MM.1S (cell line): ENCODE measurements at regions not wholly inside any gene's neighbourhood (a gene's known extent, or its start where the extent isn't known, plus 50 kb on each side); places are given as distances from the start of the nearest gene placed in this dataset.

ENCODE experiments used
- CTCF ChIP-seq: fragments of 300-600 bp; sonication (generic); IDR thresholded peaks from 2 replicates; pipeline ENCODE4 v1.5.1; 2016; ENCODE audit warnings: antibody characterized with exemption, low read length, mixed read lengths
- EZH2 ChIP-seq: fragments of 300-600 bp; sonication (generic); optimal IDR thresholded peaks from 2 replicates; pipeline ENCODE3; 2017; ENCODE audit warnings: low read depth, mild to moderate bottlenecking, antibody characterized with exemption, low read length, mixed read lengths
- EZH2phosphoT487 ChIP-seq: fragments of 300-600 bp; sonication (generic); IDR thresholded peaks from 2 replicates; pipeline ENCODE4 v1.6.1; 2018; ENCODE audit warnings: antibody characterized with exemption, low read length

GRCh38 chr10:44774676-44775401, 136.3 kb upstream of the TMEM72 start:
- TF ChIP-seq CTCF (no peak), EZH2 (no peak), EZH2phosphoT487 (no peak)
